HEK293T (cell line): ENCODE measurements at regions not wholly inside any gene's neighbourhood (a gene's known extent, or its start where the extent isn't known, plus 50 kb on each side); places are given as distances from the start of the nearest gene placed in this dataset.
A peak's percentile ranks its signal among the peaks of the same experiment; 100 is the strongest.
"Not testable (repeated sequence)": the region's sequence is repeated elsewhere in the genome, so short reads cannot be mapped to it uniquely, and the experiment has no call there.

Experiments used
- CTCF ChIA-PET: fragments of 350-600 bp; formaldehyde crosslinking; extraction: SDS; loops from one replicate; lab custom pipeline; 2021; ENCODE audit warnings: antibody characterized with exemption, inconsistent platforms; lab: Yijun Ruan, JAX
- POLR2A ChIA-PET: fragments of 350-600 bp; formaldehyde crosslinking; extraction: SDS; loops from one replicate; lab custom pipeline; 2020; ENCODE audit warnings: antibody characterized with exemption, inconsistent platforms; lab: Yijun Ruan, JAX
- DNase-seq: peaks from one replicate; pipeline ENCODE4 v3.0.0; 2012; ENCODE audit warnings: mixed read lengths; ENCODE audit errors: extremely low spot score
- ARNT ChIP-seq: fragments of 450-650 bp; IDR thresholded peaks from 2 replicates; pipeline ENCODE4 v1.6.1; 2017; ENCODE audit warnings: mild to moderate bottlenecking
- BHLHE40 ChIP-seq: fragments of 450-650 bp; IDR thresholded peaks from 2 replicates; pipeline ENCODE4 v1.6.1; 2016; ENCODE audit warnings: mild to moderate bottlenecking, moderate library complexity, borderline replicate concordance
- CTBP1 ChIP-seq: fragments of 450-650 bp; IDR thresholded peaks from 2 replicates; pipeline ENCODE4 v1.6.1; 2016; ENCODE audit warnings: borderline replicate concordance
- ELF4 ChIP-seq: fragments of 450-650 bp; IDR thresholded peaks from 2 replicates; pipeline ENCODE4 v1.6.1; 2017; ENCODE audit warnings: antibody characterized with exemption
- FOXA1 ChIP-seq: fragments of 450-650 bp; IDR thresholded peaks from 2 replicates; pipeline ENCODE4 v1.6.1; 2016; ENCODE audit warnings: mild to moderate bottlenecking
- FOXK2 ChIP-seq: fragments of 450-650 bp; IDR thresholded peaks from 2 replicates; pipeline ENCODE4 v1.6.1; 2016; ENCODE audit warnings: mild to moderate bottlenecking
- FOXM1 ChIP-seq: fragments of 450-650 bp; IDR thresholded peaks from 2 replicates; pipeline ENCODE4 v1.6.1; 2017; ENCODE audit warnings: mild to moderate bottlenecking, borderline replicate concordance
- HDGF ChIP-seq: fragments of 450-650 bp; IDR thresholded peaks from 2 replicates; pipeline ENCODE4 v1.6.1; 2017; ENCODE audit warnings: antibody characterized with exemption, borderline replicate concordance
- L3MBTL2 ChIP-seq: fragments of 450-650 bp; conservative IDR thresholded peaks from 2 replicates; pipeline ENCODE4 v1.6.1; 2016; ENCODE audit warnings: mild to moderate bottlenecking
- LEF1 ChIP-seq: fragments of 450-650 bp; IDR thresholded peaks from 2 replicates; pipeline ENCODE4 v1.6.1; 2017; ENCODE audit warnings: mild to moderate bottlenecking, borderline replicate concordance
- NFRKB ChIP-seq: fragments of 450-650 bp; IDR thresholded peaks from 2 replicates; pipeline ENCODE4 v1.6.1; 2016; ENCODE audit warnings: mild to moderate bottlenecking, moderate library complexity
- PKNOX1 ChIP-seq: fragments of 450-650 bp; IDR thresholded peaks from 2 replicates; pipeline ENCODE4 v1.6.1; 2016
- SP1 ChIP-seq: fragments of 450-650 bp; IDR thresholded peaks from 2 replicates; pipeline ENCODE4 v1.6.1; 2017
- SUZ12 ChIP-seq: fragments of 450-650 bp; IDR thresholded peaks from 2 replicates; pipeline ENCODE4 v1.6.1; 2016; ENCODE audit warnings: mild to moderate bottlenecking
- TARDBP ChIP-seq: fragments of 450-650 bp; IDR thresholded peaks from 2 replicates; pipeline ENCODE4 v1.6.1; 2016
- ZNF384 ChIP-seq: fragments of 450-650 bp; IDR thresholded peaks from 2 replicates; pipeline ENCODE4 v1.6.1; 2016

GRCh38 chr1:78329475-78329874, 161.3 kb upstream of the PTGFR start:
- no peak for DNase-seq
- TF ChIP-seq PKNOX1 = no peak
- no peak for TF ChIP-seq BHLHE40
- no peak for TF ChIP-seq SUZ12
- TF ChIP-seq FOXM1 = no peak
- TF ChIP-seq ZNF384 = no peak
- TF ChIP-seq ELF4 = no peak
- TF ChIP-seq SP1 = no peak
- no peak for TF ChIP-seq LEF1
- no peak for TF ChIP-seq TARDBP
- no peak for TF ChIP-seq NFRKB
- TF ChIP-seq HDGF = no peak
- no peak for TF ChIP-seq ARNT
- no peak for TF ChIP-seq FOXA1
- no peak for TF ChIP-seq CTBP1
- no peak for TF ChIP-seq L3MBTL2
- no peak for TF ChIP-seq FOXK2
- POLR2A ChIA-PET = no interaction called here
- CTCF ChIA-PET = no interaction called here

- ChIA-PET POLR2A (no interaction called here), CTCF (no interaction called here)
- DNase-seq = no peak
- TF ChIP-seq CTBP1 = no peak
- TF ChIP-seq PKNOX1 = no peak
- no peak for TF ChIP-seq HDGF
- TF ChIP-seq LEF1 = no peak
- no peak for TF ChIP-seq SUZ12
- TF ChIP-seq L3MBTL2 = no peak
- TF ChIP-seq TARDBP = no peak
- no peak for TF ChIP-seq FOXM1
- TF ChIP-seq NFRKB = no peak
- no peak for TF ChIP-seq ARNT
These were observed 159.0 kb upstream of the PTGFR start for GRCh38 chr1:78331799-78332198.

- TF ChIP-seq SUZ12 (no peak), L3MBTL2 (peak; percentile 81), PKNOX1 (0 out of 2 replicates have a peak, but pooled peaks have one; percentile 41)
- peak; percentile 64 for DNase-seq
- POLR2A ChIA-PET = no interaction called here
- CTCF ChIA-PET = interaction anchor here (0.6 to 1.9 kb wide), 12 partner anchors 8 to 922 kb away, joined by 3 to 10 read pairs (median 4); partner anchors contain the start of gene PTGFR
These were observed 157.3 kb upstream of the PTGFR start for GRCh38 chr1:78333502-78333901.

GRCh38 chr1:78334114-78334513, 156.7 kb upstream of the PTGFR start:
- DNase-seq = no peak
- ChIA-PET CTCF (interaction anchor here (0.7 to 1.9 kb wide), 10 partner anchors 8 to 274 kb away, joined by 3 to 10 read pairs (median 4); partner anchors contain the start of gene PTGFR), POLR2A (no interaction called here)
- TF ChIP-seq TARDBP (no peak), BHLHE40 (no peak), HDGF (no peak), ELF4 (no peak), PKNOX1 (no peak), FOXK2 (no peak), NFRKB (no peak), ZNF384 (no peak), ARNT (no peak), SUZ12 (no peak), L3MBTL2 (no peak), SP1 (no peak), FOXM1 (no peak), LEF1 (no peak), FOXA1 (no peak), CTBP1 (no peak)

GRCh38 chr1:78334952-78335351, 155.8 kb upstream of the PTGFR start:
- POLR2A ChIA-PET = no interaction called here
- CTCF ChIA-PET = no interaction called here
- no peak for DNase-seq
- TF ChIP-seq ELF4 (no peak), L3MBTL2 (no peak), PKNOX1 (no peak), ARNT (no peak), BHLHE40 (no peak), CTBP1 (no peak), SUZ12 (no peak), HDGF (no peak), FOXM1 (no peak), TARDBP (no peak), FOXK2 (no peak), NFRKB (no peak), FOXA1 (no peak), ZNF384 (no peak), SP1 (no peak), LEF1 (no peak)

- CTCF ChIA-PET, POLR2A ChIA-PET, DNase-seq: not testable (repeated sequence)
These were observed 154.0 kb upstream of the PTGFR start for GRCh38 chr1:78336751-78337150.
